ENCODE measurements at regions not wholly inside any gene's neighbourhood (a gene's known extent, or its start where the extent isn't known, plus 50 kb on each side); places are given as distances from the start of the nearest gene placed in this dataset.

DNA sequence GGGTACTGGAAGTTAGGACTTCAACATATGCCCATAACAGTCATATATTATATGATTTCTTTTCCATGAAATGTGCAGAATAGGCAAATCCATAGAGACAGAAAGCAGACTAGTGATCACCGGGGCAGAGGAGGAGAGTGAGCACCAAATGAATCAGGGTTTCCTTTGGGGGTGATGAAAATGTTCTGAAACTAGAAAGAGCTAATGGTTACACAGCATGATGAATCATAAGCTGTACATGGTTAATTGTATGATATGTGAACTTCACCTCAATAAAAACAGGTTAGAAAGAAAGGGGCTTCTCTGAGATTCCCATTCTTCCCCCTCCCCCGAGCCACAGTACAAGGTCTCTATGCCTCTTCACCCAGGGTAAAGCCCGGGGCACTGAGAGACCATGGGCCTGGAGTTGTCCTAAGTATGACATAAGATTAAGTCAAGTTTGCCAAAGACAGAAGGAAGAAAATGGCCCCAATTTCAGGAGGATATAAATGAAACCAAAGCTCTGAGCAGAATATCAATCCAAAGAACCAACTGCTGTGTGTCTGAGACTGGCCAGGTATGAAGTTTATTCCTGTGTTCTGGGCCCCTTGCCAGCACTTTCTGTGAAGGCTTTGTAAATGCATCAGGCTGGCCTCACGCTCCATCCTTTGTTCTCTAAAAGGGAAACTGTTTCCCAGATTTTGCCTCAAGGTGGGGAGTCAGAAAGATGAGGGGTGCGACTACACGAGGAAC lies 243.8 kb downstream of the CDK5RAP2 start:
- TF ChIP-seq EZH2 (IDR thresholded peaks at IDR 0.05; ENCODE audit: borderline replicate concordance, low read depth, low read length, severe bottlenecking) (no peak), POLR2A (IDR thresholded peaks at IDR 0.05; ENCODE audit: low read depth, low read length) (no peak), POLR2AphosphoS5 (IDR thresholded peaks at IDR 0.05; ENCODE audit: insufficient read depth, low read depth, low read length) (no peak), MYC (IDR thresholded peaks at IDR 0.05; ENCODE audit: low read depth, low read length) (no peak), FOS (IDR thresholded peaks at IDR 0.05; ENCODE audit: borderline replicate concordance, insufficient read depth, low read length) (peak; percentile 20), JUN (IDR thresholded peaks at IDR 0.05; ENCODE audit: borderline replicate concordance, insufficient read depth, insufficient read length, low read depth) (no peak)
- TF ChIP-seq, protein P1, sequence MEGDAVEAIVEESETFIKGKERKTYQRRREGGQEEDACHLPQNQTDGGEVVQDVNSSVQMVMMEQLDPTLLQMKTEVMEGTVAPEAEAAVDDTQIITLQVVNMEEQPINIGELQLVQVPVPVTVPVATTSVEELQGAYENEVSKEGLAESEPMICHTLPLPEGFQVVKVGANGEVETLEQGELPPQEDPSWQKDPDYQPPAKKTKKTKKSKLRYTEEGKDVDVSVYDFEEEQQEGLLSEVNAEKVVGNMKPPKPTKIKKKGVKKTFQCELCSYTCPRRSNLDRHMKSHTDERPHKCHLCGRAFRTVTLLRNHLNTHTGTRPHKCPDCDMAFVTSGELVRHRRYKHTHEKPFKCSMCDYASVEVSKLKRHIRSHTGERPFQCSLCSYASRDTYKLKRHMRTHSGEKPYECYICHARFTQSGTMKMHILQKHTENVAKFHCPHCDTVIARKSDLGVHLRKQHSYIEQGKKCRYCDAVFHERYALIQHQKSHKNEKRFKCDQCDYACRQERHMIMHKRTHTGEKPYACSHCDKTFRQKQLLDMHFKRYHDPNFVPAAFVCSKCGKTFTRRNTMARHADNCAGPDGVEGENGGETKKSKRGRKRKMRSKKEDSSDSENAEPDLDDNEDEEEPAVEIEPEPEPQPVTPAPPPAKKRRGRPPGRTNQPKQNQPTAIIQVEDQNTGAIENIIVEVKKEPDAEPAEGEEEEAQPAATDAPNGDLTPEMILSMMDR (IDR thresholded peaks at IDR 0.05; ENCODE audit: extremely low read depth in 1 of 2, insufficient read depth in 1 of 2, low read depth in 1 of 2, low read length in 2 of 2) = no peak
- TF ChIP-seq, protein P2, sequence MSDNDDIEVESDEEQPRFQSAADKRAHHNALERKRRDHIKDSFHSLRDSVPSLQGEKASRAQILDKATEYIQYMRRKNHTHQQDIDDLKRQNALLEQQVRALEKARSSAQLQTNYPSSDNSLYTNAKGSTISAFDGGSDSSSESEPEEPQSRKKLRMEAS (IDR thresholded peaks at IDR 0.05; ENCODE audit: insufficient read depth, insufficient read length) = no peak

All from endothelial cell of umbilical vein (primary cell).